ENCODE measurements at regions not wholly inside any gene's neighbourhood (a gene's known extent, or its start where the extent isn't known, plus 50 kb on each side); places are given as distances from the start of the nearest gene placed in this dataset.
"Not testable (repeated sequence)": the region's sequence is repeated elsewhere in the genome, so short reads cannot be mapped to it uniquely, and the experiment has no call there.

DNA sequence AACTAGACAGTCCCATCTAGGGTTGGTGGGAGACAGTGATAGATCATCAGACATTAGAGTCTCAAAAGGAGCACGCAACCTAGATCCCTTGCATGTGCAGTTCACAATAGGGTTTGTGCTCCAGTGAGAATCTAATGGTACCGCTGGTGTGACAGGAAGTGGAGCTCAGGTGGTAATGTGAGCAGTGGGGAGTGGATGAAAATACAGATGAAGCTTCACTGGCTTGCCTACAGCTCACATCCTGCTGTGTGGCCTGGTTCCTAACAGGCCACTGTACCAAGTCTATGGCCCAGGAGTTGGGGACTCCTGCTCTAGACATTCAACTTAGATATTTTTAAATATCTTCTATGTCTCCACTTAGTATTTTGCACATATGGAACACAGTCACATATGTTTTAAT is 231.1 kb upstream of the NRIP1 start:
- peaks cover 10% of the 10 kb centered on the region for H3K4me1 ChIP-seq
- WGBS = 88% methylated on average over 2 of the region's 2 CpGs
- TF ChIP-seq POLR2A (IDR thresholded peaks at IDR 0.05) (no peak), POLR2AphosphoS5 (IDR thresholded peaks at IDR 0.05) (no peak), EP300 (IDR thresholded peaks at IDR 0.05) (no peak)
- TF ChIP-seq, protein P1, sequence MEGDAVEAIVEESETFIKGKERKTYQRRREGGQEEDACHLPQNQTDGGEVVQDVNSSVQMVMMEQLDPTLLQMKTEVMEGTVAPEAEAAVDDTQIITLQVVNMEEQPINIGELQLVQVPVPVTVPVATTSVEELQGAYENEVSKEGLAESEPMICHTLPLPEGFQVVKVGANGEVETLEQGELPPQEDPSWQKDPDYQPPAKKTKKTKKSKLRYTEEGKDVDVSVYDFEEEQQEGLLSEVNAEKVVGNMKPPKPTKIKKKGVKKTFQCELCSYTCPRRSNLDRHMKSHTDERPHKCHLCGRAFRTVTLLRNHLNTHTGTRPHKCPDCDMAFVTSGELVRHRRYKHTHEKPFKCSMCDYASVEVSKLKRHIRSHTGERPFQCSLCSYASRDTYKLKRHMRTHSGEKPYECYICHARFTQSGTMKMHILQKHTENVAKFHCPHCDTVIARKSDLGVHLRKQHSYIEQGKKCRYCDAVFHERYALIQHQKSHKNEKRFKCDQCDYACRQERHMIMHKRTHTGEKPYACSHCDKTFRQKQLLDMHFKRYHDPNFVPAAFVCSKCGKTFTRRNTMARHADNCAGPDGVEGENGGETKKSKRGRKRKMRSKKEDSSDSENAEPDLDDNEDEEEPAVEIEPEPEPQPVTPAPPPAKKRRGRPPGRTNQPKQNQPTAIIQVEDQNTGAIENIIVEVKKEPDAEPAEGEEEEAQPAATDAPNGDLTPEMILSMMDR (IDR thresholded peaks at IDR 0.05) = no peak

DNA sequence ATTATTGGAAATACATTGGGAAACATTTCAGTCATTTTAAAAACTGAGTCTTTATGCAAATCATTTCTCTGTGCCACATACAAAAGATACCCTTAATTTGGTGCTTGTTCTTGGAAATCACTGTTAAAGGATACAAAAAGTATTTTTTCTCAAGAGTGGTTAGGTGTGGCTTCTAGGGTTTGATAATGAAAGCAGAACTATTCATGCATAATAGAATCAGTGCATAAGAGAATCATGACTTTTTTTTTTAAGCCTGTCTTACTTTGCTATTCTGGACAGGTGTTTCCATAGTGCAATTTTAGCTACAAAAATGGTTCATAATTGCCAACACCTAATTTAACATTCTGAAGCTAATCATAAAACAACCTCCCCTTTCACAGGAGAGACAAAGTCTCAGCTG is 233.0 kb upstream of the NRIP1 start:
- no peaks in the 10 kb centered on the region for H3K36me3 ChIP-seq
- H3K4me3 ChIP-seq = no peak overlapping the region
- TF ChIP-seq POLR2AphosphoS5 (IDR thresholded peaks at IDR 0.05) (no peak), EP300 (IDR thresholded peaks at IDR 0.05) (no peak), POLR2A (IDR thresholded peaks at IDR 0.05) (no peak)
- TF ChIP-seq, protein P1 (IDR thresholded peaks at IDR 0.05) = no peak
- no peaks in the 10 kb centered on the region for H3K27me3 ChIP-seq
- H3K9me3 ChIP-seq = no peaks in the 10 kb centered on the region
- H3K4me1 ChIP-seq = peaks cover 7% of the 10 kb centered on the region
- DNase-seq (ENCODE audit: low spot score in 2 of 2) = no peak
- H3K27ac ChIP-seq = no peak overlapping the region

More for the DNA sequence above, 231.1 kb upstream of the NRIP1 start:
- Histone ChIP-seq H3K9me3 (no peaks in the 10 kb centered on the region), H3K4me3 (no peak overlapping the region), H3K27ac (no peak overlapping the region), H3K27me3 (no peaks in the 10 kb centered on the region), H3K36me3 (no peaks in the 10 kb centered on the region)
- no peak for DNase-seq (ENCODE audit: low spot score in 2 of 2)

DNA sequence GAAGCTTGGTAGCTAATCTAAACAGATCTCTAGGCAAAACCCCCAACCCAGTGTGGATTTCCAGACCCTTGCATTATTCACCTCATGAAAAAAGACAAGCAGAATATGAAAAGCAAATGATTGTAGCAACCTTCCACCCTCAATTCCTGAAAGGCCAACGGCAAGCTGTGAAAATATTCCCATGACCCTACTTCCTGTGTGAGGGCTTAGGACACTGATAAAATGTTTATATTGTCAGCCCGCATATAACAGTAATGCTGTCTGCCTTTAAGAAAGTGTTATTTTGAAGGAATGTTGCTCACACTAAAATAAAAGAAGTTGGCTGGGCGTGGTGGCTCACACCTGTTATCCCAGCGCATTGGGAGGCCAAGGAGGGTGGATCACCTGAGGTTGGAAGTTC is 233.5 kb upstream of the NRIP1 start:
- no peaks in the 10 kb centered on the region for H3K27me3 ChIP-seq
- no peak for DNase-seq (ENCODE audit: low spot score in 2 of 2)
- peaks cover 6% of the 10 kb centered on the region for H3K4me1 ChIP-seq
- H3K27ac ChIP-seq = no peak overlapping the region
- H3K9me3 ChIP-seq = no peaks in the 10 kb centered on the region
- WGBS = 83% methylated on average over 4 of the region's 4 CpGs
- no peaks in the 10 kb centered on the region for H3K36me3 ChIP-seq
- TF ChIP-seq EP300 (IDR thresholded peaks at IDR 0.05) (no peak), POLR2AphosphoS5 (IDR thresholded peaks at IDR 0.05) (no peak), POLR2A (IDR thresholded peaks at IDR 0.05) (no peak)
- TF ChIP-seq, protein P1 (IDR thresholded peaks at IDR 0.05) = no peak
- no peak overlapping the region for H3K4me3 ChIP-seq

DNA sequence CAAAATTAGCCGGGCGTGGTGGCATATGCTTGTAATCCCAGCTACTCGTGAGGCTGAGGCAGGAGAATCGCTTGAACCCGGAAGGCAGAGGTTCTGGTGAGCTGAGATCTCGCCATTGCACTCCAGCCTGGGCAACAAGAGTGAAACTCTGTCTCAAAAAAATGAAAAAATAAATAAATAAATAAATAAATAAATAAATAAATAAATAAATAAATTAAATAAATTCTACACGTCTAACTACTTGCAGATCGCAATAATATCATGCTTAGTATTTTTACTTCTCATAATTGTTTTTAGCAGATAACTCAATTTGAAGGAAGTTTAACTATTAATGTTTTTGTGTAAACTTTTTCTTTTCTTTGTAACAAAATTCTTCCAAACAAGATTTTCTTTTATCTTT is 234.0 kb upstream of the NRIP1 start:
- H3K4me1 ChIP-seq; H3K27me3 ChIP-seq; H3K4me3 ChIP-seq; H3K9me3 ChIP-seq; DNase-seq (ENCODE audit: low spot score in 2 of 2); H3K36me3 ChIP-seq; H3K27ac ChIP-seq: not testable (repeated sequence)
- whole genome bisulfite sequencing = 90% methylated on average over 8 of the region's 8 CpGs

DNA sequence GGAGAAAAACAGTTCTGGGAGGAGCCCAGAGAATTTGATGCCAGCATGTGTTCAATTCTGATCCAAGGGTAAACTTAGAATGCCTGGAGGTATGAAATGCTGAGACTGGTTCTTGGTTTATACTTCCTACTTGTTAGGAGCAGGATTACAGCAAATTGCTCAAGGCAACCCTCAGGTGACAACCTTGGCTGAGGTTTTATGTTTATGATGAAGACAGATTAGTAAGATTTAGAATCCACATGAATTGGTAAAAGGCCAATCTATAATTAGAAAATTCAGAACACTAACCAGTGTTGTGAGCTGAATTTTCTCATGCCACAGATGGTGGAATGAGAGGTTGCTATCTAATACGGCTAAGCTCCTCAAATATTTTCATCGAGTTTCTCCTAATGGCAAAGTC is 235.3 kb upstream of the NRIP1 start:
- no peak for DNase-seq (ENCODE audit: low spot score in 2 of 2)
- Histone ChIP-seq H3K4me3 (no peak overlapping the region), H3K36me3 (no peaks in the 10 kb centered on the region), H3K4me1 (peaks cover 4% of the 10 kb centered on the region), H3K27ac (no peak overlapping the region), H3K27me3 (no peaks in the 10 kb centered on the region), H3K9me3 (no peaks in the 10 kb centered on the region)
- WGBS = 39% methylated on average over 2 of the region's 2 CpGs
- TF ChIP-seq, protein P1 (IDR thresholded peaks at IDR 0.05) = no peak
- TF ChIP-seq POLR2A (IDR thresholded peaks at IDR 0.05) (no peak), EP300 (IDR thresholded peaks at IDR 0.05) (no peak), POLR2AphosphoS5 (IDR thresholded peaks at IDR 0.05) (no peak)

DNA sequence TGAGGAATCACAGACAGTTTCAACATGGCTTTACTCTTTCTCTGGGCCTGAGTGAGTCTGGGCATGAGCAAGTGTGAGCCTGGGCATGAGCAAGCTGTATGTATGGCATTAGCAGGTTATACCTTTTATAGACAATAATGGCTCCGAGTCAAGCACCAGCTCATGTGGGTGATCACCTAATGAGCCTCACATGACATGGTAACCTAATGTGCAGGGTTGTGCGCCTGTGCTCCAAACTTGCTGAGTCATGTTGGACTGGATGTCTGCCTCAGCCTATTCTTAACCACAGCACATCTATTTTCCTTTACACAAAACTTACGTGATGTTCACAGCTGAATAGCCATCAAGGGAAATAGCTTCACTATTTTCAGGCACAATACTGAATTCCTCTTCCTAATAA is 236.2 kb upstream of the NRIP1 start:
- no peaks in the 10 kb centered on the region for H3K36me3 ChIP-seq

More for the DNA sequence above, 236.2 kb upstream of the NRIP1 start:
- no peaks in the 10 kb centered on the region for H3K27me3 ChIP-seq
- no peaks in the 10 kb centered on the region for H3K9me3 ChIP-seq
- H3K27ac ChIP-seq = no peak overlapping the region
- no peak for TF ChIP-seq POLR2AphosphoS5 (IDR thresholded peaks at IDR 0.05)
- TF ChIP-seq, protein P1 (IDR thresholded peaks at IDR 0.05) = no peak
- TF ChIP-seq EP300 (IDR thresholded peaks at IDR 0.05) = no peak
- no peak for TF ChIP-seq POLR2A (IDR thresholded peaks at IDR 0.05)
- H3K4me1 ChIP-seq = peaks cover 4% of the 10 kb centered on the region
- no peak overlapping the region for H3K4me3 ChIP-seq
- 66% methylated on average over 3 of the region's 3 CpGs for WGBS
- DNase-seq (ENCODE audit: low spot score in 2 of 2) = no peak

All from suprapubic skin (tissue), 4 donors.